ENCODE measurements at regions not wholly inside any gene's neighbourhood (a gene's known extent, or its start where the extent isn't known, plus 50 kb on each side); places are given as distances from the start of the nearest gene placed in this dataset.

GRCh38 chr10:118865998-118866693 lies 111.4 kb upstream of the CACUL1 start:
- no peaks in the 10 kb centered on the region for H3K9me3 ChIP-seq
- no peak overlapping the region for H3K27ac ChIP-seq
- no peak for DNase-seq (ENCODE audit: low spot score in 2 of 2)
- no peaks in the 10 kb centered on the region for H3K27me3 ChIP-seq
- WGBS, 2 donors = 43 to 45% methylated on average over 6 of the region's 6 CpGs
- peaks cover 0 to 17% (median 0%) of the 10 kb centered on the region in 4 donors for H3K4me1 ChIP-seq
- H3K36me3 ChIP-seq = no peaks in the 10 kb centered on the region
- no peak overlapping the region for H3K4me3 ChIP-seq
- TF ChIP-seq CTCF (IDR thresholded peaks at IDR 0.05) (no peak), EP300 (IDR thresholded peaks at IDR 0.05) (no peak), POLR2A (IDR thresholded peaks at IDR 0.05) (no peak)

- H3K4me3 ChIP-seq = no peak overlapping the region
- no peaks in the 10 kb centered on the region for H3K27me3 ChIP-seq
- H3K36me3 ChIP-seq = no peaks in the 10 kb centered on the region
- H3K4me1 ChIP-seq = peaks cover 0 to 22% (median 0%) of the 10 kb centered on the region in 4 donors
- no peak for TF ChIP-seq CTCF (IDR thresholded peaks at IDR 0.05)
- WGBS, 2 donors = 91 to 93% methylated on average over 3 of the region's 3 CpGs
- no peak overlapping the region for H3K27ac ChIP-seq
- DNase-seq (ENCODE audit: low spot score in 2 of 2) = no peak
- H3K9me3 ChIP-seq = no peaks in the 10 kb centered on the region
Measured at GRCh38 chr10:118867768-118868167, 113.0 kb upstream of the CACUL1 start.

GRCh38 chr10:118868589-118868988 lies 113.8 kb upstream of the CACUL1 start:
- WGBS, 2 donors = 56 to 84% methylated on average over 5 of the region's 5 CpGs
- no peak for DNase-seq (ENCODE audit: low spot score in 2 of 2)
- Histone ChIP-seq H3K36me3 (no peaks in the 10 kb centered on the region), H3K4me1 (peaks cover 0 to 22% (median 0%) of the 10 kb centered on the region in 4 donors), H3K4me3 (no peak overlapping the region), H3K27me3 (no peaks in the 10 kb centered on the region), H3K27ac (no peak overlapping the region), H3K9me3 (no peaks in the 10 kb centered on the region)
- TF ChIP-seq EP300 (IDR thresholded peaks at IDR 0.05) = no peak
- TF ChIP-seq POLR2A (IDR thresholded peaks at IDR 0.05) = no peak
- TF ChIP-seq CTCF (IDR thresholded peaks at IDR 0.05) = no peak

- peak overlapping the region in 1 of 4 donors; percentile 14 for H3K27ac ChIP-seq
- peaks cover 0 to 22% (median 0%) of the 10 kb centered on the region in 4 donors for H3K4me1 ChIP-seq
- 29 to 32% methylated on average over 4 of the region's 4 CpGs for WGBS, 2 donors
- no peaks in the 10 kb centered on the region for H3K9me3 ChIP-seq
- no peak for DNase-seq (ENCODE audit: low spot score in 2 of 2)
- no peak overlapping the region for H3K4me3 ChIP-seq
- H3K36me3 ChIP-seq = no peaks in the 10 kb centered on the region
- TF ChIP-seq CTCF (IDR thresholded peaks at IDR 0.05) (no peak), EP300 (IDR thresholded peaks at IDR 0.05) (peak in 1 of 2 donors; percentile 8)
- no peaks in the 10 kb centered on the region for H3K27me3 ChIP-seq
Measured at GRCh38 chr10:118870467-118871243, 115.9 kb upstream of the CACUL1 start.

GRCh38 chr10:118871244-118871865 lies 116.6 kb upstream of the CACUL1 start:
- WGBS, 2 donors = 72 to 83% methylated on average over 2 of the region's 2 CpGs
- peaks cover 0 to 17% (median 0%) of the 10 kb centered on the region in 4 donors for H3K4me1 ChIP-seq
- peaks cover 0 to 4% (median 0%) of the 10 kb centered on the region in 4 donors for H3K9me3 ChIP-seq
- H3K4me3 ChIP-seq = no peak overlapping the region
- no peaks in the 10 kb centered on the region for H3K27me3 ChIP-seq
- peak overlapping the region in 1 of 4 donors; percentile 14 for H3K27ac ChIP-seq
- TF ChIP-seq POLR2A (IDR thresholded peaks at IDR 0.05) (no peak), CTCF (IDR thresholded peaks at IDR 0.05) (no peak), EP300 (IDR thresholded peaks at IDR 0.05) (no peak)
- DNase-seq (ENCODE audit: low spot score in 2 of 2) = no peak
- H3K36me3 ChIP-seq = no peaks in the 10 kb centered on the region
